GM23338 (cell line): ENCODE measurements at regions not wholly inside any gene's neighbourhood (a gene's known extent, or its start where the extent isn't known, plus 50 kb on each side); places are given as distances from the start of the nearest gene placed in this dataset.

Experiments used
- ATAC-seq: fragments of 200-7000 bp; cut with Tn5 transposase; 3 replicates; pipeline ENCODE4 v1.9.1; 2020
- DNase-seq: peaks from one replicate; pipeline ENCODE4 v3.0.0-alpha.2; 2015; ENCODE audit warnings: low spot score
- H2AFZ ChIP-seq: fragments of 200-600 bp; sonication (generic); 2 replicates; pipeline ENCODE4 v1.8.0; 2016; ENCODE audit warnings: antibody characterized with exemption, mild to moderate bottlenecking, moderate library complexity
- H3F3A ChIP-seq: fragments of 200-600 bp; sonication (generic); replicated peaks from 2 replicates; pipeline ENCODE4 v1.8.0; 2017; ENCODE audit warnings: antibody characterized with exemption, mixed run types, low read depth
- H3K27ac ChIP-seq: fragments of 200-600 bp; sonication (generic); 2 replicates; pipeline ENCODE4 v1.6.1; 2016; ENCODE audit warnings: low read depth
- H3K27me3 ChIP-seq: fragments of 200-600 bp; sonication (generic); 2 replicates; pipeline ENCODE4 v1.8.0; 2016; ENCODE audit warnings: mild to moderate bottlenecking, mixed run types, moderate library complexity; ENCODE audit not compliant: insufficient read depth
- H3K36me3 ChIP-seq: fragments of 200-600 bp; sonication (generic); 2 replicates; pipeline ENCODE4 v1.8.0; 2016; ENCODE audit warnings: mild to moderate bottlenecking; ENCODE audit not compliant: insufficient read depth
- H3K4me1 ChIP-seq: fragments of 200-600 bp; sonication (generic); 2 replicates; pipeline ENCODE4 v1.8.0; 2016; ENCODE audit warnings: mild to moderate bottlenecking, moderate library complexity; ENCODE audit not compliant: insufficient read depth
- H3K4me2 ChIP-seq: fragments of 200-600 bp; sonication (generic); 2 replicates; pipeline ENCODE4 v1.7.1; 2017; ENCODE audit warnings: mixed run types
- H3K4me3 ChIP-seq: fragments of 200-600 bp; sonication (generic); 2 replicates; pipeline ENCODE4 v1.6.1; 2016; ENCODE audit warnings: mixed run types
- H3K79me2 ChIP-seq: fragments of 200-600 bp; sonication (generic); replicated peaks from 2 replicates; pipeline ENCODE4 v1.8.0; 2017; ENCODE audit warnings: mild to moderate bottlenecking; ENCODE audit not compliant: insufficient read depth
- H3K9me2 ChIP-seq: fragments of 200-600 bp; sonication (generic); 2 replicates; pipeline ENCODE4 v1.8.0; 2017; ENCODE audit not compliant: insufficient read depth
- H4K20me1 ChIP-seq: fragments of 200-600 bp; sonication (generic); replicated peaks from 2 replicates; pipeline ENCODE4 v1.8.0; 2017; ENCODE audit warnings: mild to moderate bottlenecking; ENCODE audit not compliant: insufficient read depth
- H3K27ac Mint-ChIP-seq: 2 replicates; pipeline ENCODE4 v1.8.0; 2020; ENCODE audit warnings: inconsistent platforms, mild to moderate bottlenecking, moderate library complexity, mixed read lengths
- H3K27me3 Mint-ChIP-seq: 3 replicates; pipeline ENCODE4 v1.8.0; 2022; ENCODE audit warnings: low read depth, mild to moderate bottlenecking, moderate library complexity, mixed read lengths, inconsistent platforms; ENCODE audit not compliant: insufficient read depth, poor library complexity
- H3K36me3 Mint-ChIP-seq: 3 replicates; pipeline ENCODE4 v1.8.0; 2021; ENCODE audit warnings: low read depth, mild to moderate bottlenecking, inconsistent platforms, moderate library complexity, mixed read lengths
- H3K4me1 Mint-ChIP-seq: 3 replicates; pipeline ENCODE4 v1.8.0; 2020; ENCODE audit warnings: mild to moderate bottlenecking, inconsistent platforms, mixed read lengths
- H3K4me3 Mint-ChIP-seq: 3 replicates; pipeline ENCODE4 v1.8.0; 2021; ENCODE audit warnings: moderate library complexity, mild to moderate bottlenecking, inconsistent platforms, mixed read lengths
- H3K9me3 Mint-ChIP-seq: 3 replicates; pipeline ENCODE4 v1.8.0; 2020; ENCODE audit warnings: moderate library complexity, mild to moderate bottlenecking, inconsistent platforms, mixed read lengths
- ETS1 ChIP-seq: IDR thresholded peaks from 2 replicates; pipeline ENCODE4 v1.6.1; 2016; ENCODE audit warnings: antibody characterized with exemption
- EZH2 ChIP-seq: fragments of 200-600 bp; sonication (generic); IDR thresholded peaks from one replicate; pipeline ENCODE4 v1.8.0; 2017; ENCODE audit warnings: antibody characterized with exemption, mild to moderate bottlenecking, low read depth; ENCODE audit not compliant: unreplicated experiment
- EZH2phosphoT487 ChIP-seq: fragments of 200-600 bp; sonication (generic); IDR thresholded peaks from one replicate; pipeline ENCODE4 v1.8.1; 2018; ENCODE audit warnings: antibody characterized with exemption; ENCODE audit not compliant: unreplicated experiment
- NANOG ChIP-seq: IDR thresholded peaks from 2 replicates; pipeline ENCODE4 v1.6.1; 2016; ENCODE audit warnings: antibody characterized with exemption, borderline replicate concordance
- POLR2AphosphoS5 ChIP-seq: IDR thresholded peaks from 2 replicates; pipeline ENCODE4 v1.6.1; 2016; ENCODE audit warnings: antibody characterized with exemption, low read depth
- REST ChIP-seq: IDR thresholded peaks from one replicate; pipeline ENCODE4 v1.6.1; 2018; ENCODE audit warnings: antibody characterized with exemption; ENCODE audit not compliant: unreplicated experiment
- STAT1 ChIP-seq: IDR thresholded peaks from one replicate; pipeline ENCODE4 v1.6.1; 2016; ENCODE audit warnings: antibody characterized with exemption; ENCODE audit not compliant: unreplicated experiment
- ZNF462 ChIP-seq: fragments of 250-450 bp; sonication (Bioruptor Pico); IDR thresholded peaks from 2 replicates; pipeline ENCODE4 v1.5.0; 2020; ENCODE audit warnings: mild to moderate bottlenecking, moderate library complexity

GRCh38 chr1:217336724-217337123, 294.2 kb downstream of the GPATCH2 start:
- TF ChIP-seq EZH2phosphoT487 (no peak), ETS1 (no peak), NANOG (no peak), EZH2 (no peak), REST (no peak), STAT1 (no peak), POLR2AphosphoS5 (no peak), ZNF462 (no peak)
- H3K36me3 Mint-ChIP-seq: no peaks in the 10 kb centered on the region
- Histone ChIP-seq H3K27me3 (no peaks in the 10 kb centered on the region), H3K36me3 (no peaks in the 10 kb centered on the region), H3F3A (no peaks in the 10 kb centered on the region), H3K79me2 (no peaks in the 10 kb centered on the region), H3K27ac (no peak overlapping the region), H3K4me1 (no peaks in the 10 kb centered on the region), H3K4me3 (no peak overlapping the region), H4K20me1 (no peaks in the 10 kb centered on the region), H2AFZ (no peak overlapping the region), H3K4me2 (no peak overlapping the region), H3K9me2 (no peaks in the 10 kb centered on the region)
- no peaks in the 10 kb centered on the region for H3K9me3 Mint-ChIP-seq
- H3K27ac Mint-ChIP-seq: no peak overlapping the region
- H3K27me3 Mint-ChIP-seq: peaks cover 1% of the 10 kb centered on the region
- no peak for DNase-seq
- H3K4me3 Mint-ChIP-seq: no peak overlapping the region
- no peak for ATAC-seq
- H3K4me1 Mint-ChIP-seq: peaks cover 9% of the 10 kb centered on the region; the same call in 2 of the 3 replicates
